ENCODE measurements at regions not wholly inside any gene's neighbourhood (a gene's known extent, or its start where the extent isn't known, plus 50 kb on each side); places are given as distances from the start of the nearest gene placed in this dataset.

GRCh38 chr16:87165151-87165550, 152.0 kb downstream of the C16orf95 start:
- TF ChIP-seq GATA2 (IDR thresholded peaks at IDR 0.05; ENCODE audit: low read depth, low read length) (no peak), GATA3 (IDR thresholded peaks at IDR 0.05; ENCODE audit: low read depth, low read length) (no peak)
